K562 (cell line): ENCODE measurements at regions not wholly inside any gene's neighbourhood (a gene's known extent, or its start where the extent isn't known, plus 50 kb on each side); places are given as distances from the start of the nearest gene placed in this dataset.

Experiments used
- CHD4 ChIP-seq: fragments of 200-600 bp; sonication (generic); IDR thresholded peaks from 3 replicates; pipeline ENCODE4 v1.6.1; 2012; ENCODE audit warnings: low read depth, mild to moderate bottlenecking, mixed read lengths, low read length, inconsistent platforms; ENCODE audit not compliant: insufficient read depth, insufficient replicate concordance, poor library complexity, severe bottlenecking
- E2F1 ChIP-seq: sonication (generic); formaldehyde crosslinking; IDR thresholded peaks from 2 replicates; pipeline ENCODE4 v1.8.1; 2023; ENCODE audit warnings: mild to moderate bottlenecking, missing genetic modification reagents, moderate library complexity
- KAT7 ChIP-seq: sonication (generic); formaldehyde crosslinking; IDR thresholded peaks from 2 replicates; pipeline ENCODE4 v1.8.0; 2022; ENCODE audit warnings: missing genetic modification reagents, mild to moderate bottlenecking, borderline replicate concordance
- POLR2AphosphoS5 ChIP-seq: IDR thresholded peaks from 2 replicates; pipeline ENCODE4 v1.6.1; 2011; ENCODE audit warnings: mild to moderate bottlenecking, low read depth, low read length, moderate library complexity; ENCODE audit not compliant: control insufficient read depth, insufficient read depth

- TF ChIP-seq CHD4 (no peak), POLR2AphosphoS5 (no peak), KAT7 (CRISPR knock-in tag) (no peak), E2F1 (no peak)
Observed at GRCh38 chr14:97318380-97318779, 521.2 kb downstream of the VRK1 start.
